IPS DF 6.9 (cell line): ENCODE measurements at regions not wholly inside any gene's neighbourhood (a gene's known extent, or its start where the extent isn't known, plus 50 kb on each side); places are given as distances from the start of the nearest gene placed in this dataset.

Experiments used
- DNase-seq: peaks from one replicate; pipeline ENCODE4 v3.0.0-alpha.2; 2013; ENCODE audit warnings: low read depth, low spot score
- H3K27ac ChIP-seq: one replicate; pipeline ENCODE4 v1.5.1; 2013; ENCODE audit warnings: low read length, control low read depth
- H3K27me3 ChIP-seq: 2 replicates; pipeline ENCODE4 v1.6.1; 2013; ENCODE audit warnings: mild to moderate bottlenecking, low read length; ENCODE audit not compliant: control insufficient read depth, insufficient read depth
- H3K36me3 ChIP-seq: 2 replicates; pipeline ENCODE4 v1.6.1; 2013; ENCODE audit warnings: low read length; ENCODE audit not compliant: control insufficient read depth, insufficient read depth
- H3K4me1 ChIP-seq: 2 replicates; pipeline ENCODE4 v1.6.1; 2013; ENCODE audit warnings: low read length; ENCODE audit not compliant: control insufficient read depth, insufficient read depth
- H3K4me3 ChIP-seq: 2 replicates; pipeline ENCODE4 v1.5.1; 2013; ENCODE audit warnings: mild to moderate bottlenecking, low read length
- H3K9me3 ChIP-seq: 2 replicates; pipeline ENCODE4 v1.6.1; 2013; ENCODE audit warnings: low read length, inconsistent platforms; ENCODE audit not compliant: control insufficient read depth, insufficient read depth
- WGBS: extraction: QIAGEN DNeasy Blood & Tissue Kit; methylation state at CpG from one replicate; pipeline ENCODE4 v1.1.7; 2013; ENCODE audit warnings: mixed read lengths, missing lambda C conversion rate; ENCODE audit not compliant: insufficient read length, insufficient coverage; 5-methylcytosine and 5-hydroxymethylcytosine counted together

GRCh38 chr9:115914291-115914690, 239.3 kb upstream of the PAPPA start:
- Histone ChIP-seq H3K9me3 (no peaks in the 10 kb centered on the region), H3K4me3 (no peak overlapping the region), H3K36me3 (no peaks in the 10 kb centered on the region), H3K4me1 (no peaks in the 10 kb centered on the region), H3K27ac (no peak overlapping the region), H3K27me3 (no peaks in the 10 kb centered on the region)
- no CpG with 5 or more reads among the region's 5 CpGs for WGBS
- DNase-seq, result no peak

GRCh38 chr9:115921301-115921700, 232.3 kb upstream of the PAPPA start:
- Histone ChIP-seq H3K4me1 (no peaks in the 10 kb centered on the region), H3K27me3 (no peaks in the 10 kb centered on the region), H3K4me3 (no peak overlapping the region), H3K36me3 (no peaks in the 10 kb centered on the region), H3K27ac (no peak overlapping the region), H3K9me3 (no peaks in the 10 kb centered on the region)
- no CpG with 5 or more reads among the region's 8 CpGs for WGBS
- DNase-seq, result no peak

- no peaks in the 10 kb centered on the region for H3K9me3 ChIP-seq
- H3K4me3 ChIP-seq, result no peak overlapping the region
- no peak for DNase-seq
- no CpG with 5 or more reads among the region's 3 CpGs for WGBS
- no peaks in the 10 kb centered on the region for H3K27me3 ChIP-seq
- H3K4me1 ChIP-seq, result no peaks in the 10 kb centered on the region
- no peaks in the 10 kb centered on the region for H3K36me3 ChIP-seq
- H3K27ac ChIP-seq, result no peak overlapping the region
Measured at GRCh38 chr9:115922444-115922843, 231.1 kb upstream of the PAPPA start.

- H3K4me1 ChIP-seq, result no peaks in the 10 kb centered on the region
- no peak overlapping the region for H3K27ac ChIP-seq
- no peaks in the 10 kb centered on the region for H3K27me3 ChIP-seq
- no peaks in the 10 kb centered on the region for H3K36me3 ChIP-seq
- DNase-seq, result no peak
- H3K4me3 ChIP-seq, result no peak overlapping the region
- WGBS, result no CpG with 5 or more reads among the region's 1 CpG
- H3K9me3 ChIP-seq, result no peaks in the 10 kb centered on the region
Measured at GRCh38 chr9:115923410-115923809, 230.2 kb upstream of the PAPPA start.

GRCh38 chr9:115923903-115924668, 229.5 kb upstream of the PAPPA start:
- Histone ChIP-seq H3K4me1 (no peaks in the 10 kb centered on the region), H3K9me3 (no peaks in the 10 kb centered on the region), H3K36me3 (no peaks in the 10 kb centered on the region), H3K4me3 (no peak overlapping the region), H3K27ac (no peak overlapping the region), H3K27me3 (no peaks in the 10 kb centered on the region)
- no peak for DNase-seq
- WGBS, result no CpG with 5 or more reads among the region's 5 CpGs

- DNase-seq, result no peak
- Histone ChIP-seq H3K4me3 (no peak overlapping the region), H3K9me3 (no peaks in the 10 kb centered on the region), H3K36me3 (no peaks in the 10 kb centered on the region), H3K27me3 (no peaks in the 10 kb centered on the region), H3K27ac (no peak overlapping the region), H3K4me1 (no peaks in the 10 kb centered on the region)
Measured at GRCh38 chr9:115924669-115924987, 229.0 kb upstream of the PAPPA start.

GRCh38 chr9:115925424-115925823, 228.2 kb upstream of the PAPPA start:
- H3K4me1 ChIP-seq, result no peaks in the 10 kb centered on the region
- H3K9me3 ChIP-seq, result no peaks in the 10 kb centered on the region
- no peak overlapping the region for H3K4me3 ChIP-seq
- DNase-seq, result no peak
- WGBS, result no CpG with 5 or more reads among the region's 2 CpGs
- no peaks in the 10 kb centered on the region for H3K36me3 ChIP-seq
- H3K27ac ChIP-seq, result no peak overlapping the region
- H3K27me3 ChIP-seq, result no peaks in the 10 kb centered on the region

- no peak for DNase-seq
- H3K9me3 ChIP-seq, result no peaks in the 10 kb centered on the region
- H3K36me3 ChIP-seq, result no peaks in the 10 kb centered on the region
- no peak overlapping the region for H3K27ac ChIP-seq
- H3K4me1 ChIP-seq, result no peaks in the 10 kb centered on the region
- no peak overlapping the region for H3K4me3 ChIP-seq
- H3K27me3 ChIP-seq, result no peaks in the 10 kb centered on the region
Measured at GRCh38 chr9:115930472-115930871, 223.1 kb upstream of the PAPPA start.

- no peak overlapping the region for H3K27ac ChIP-seq
- H3K9me3 ChIP-seq, result no peaks in the 10 kb centered on the region
- H3K36me3 ChIP-seq, result no peaks in the 10 kb centered on the region
- no peak overlapping the region for H3K4me3 ChIP-seq
- H3K4me1 ChIP-seq, result no peaks in the 10 kb centered on the region
- no peak for DNase-seq
- no peaks in the 10 kb centered on the region for H3K27me3 ChIP-seq
- no CpG with 5 or more reads among the region's 1 CpG for WGBS
Measured at GRCh38 chr9:115938479-115938878, 215.1 kb upstream of the PAPPA start.

- no CpG with 5 or more reads among the region's 2 CpGs for WGBS
- Histone ChIP-seq H3K36me3 (no peaks in the 10 kb centered on the region), H3K4me3 (no peak overlapping the region), H3K27me3 (no peaks in the 10 kb centered on the region), H3K9me3 (no peaks in the 10 kb centered on the region), H3K27ac (no peak overlapping the region), H3K4me1 (no peaks in the 10 kb centered on the region)
- DNase-seq, result no peak
Measured at GRCh38 chr9:115939065-115939765, 214.4 kb upstream of the PAPPA start.
